OCI-LY1 (cell line): ENCODE measurements at regions not wholly inside any gene's neighbourhood (a gene's known extent, or its start where the extent isn't known, plus 50 kb on each side); places are given as distances from the start of the nearest gene placed in this dataset.

ENCODE experiments used
- EZH2 ChIP-seq: fragments of 200-600 bp; sonication (generic), shearing (Covaris generic); IDR thresholded peaks from 2 replicates; pipeline ENCODE4 v1.8.0; 2017; ENCODE audit warnings: borderline replicate concordance, mixed run types, mild to moderate bottlenecking, antibody characterized with exemption, low read length, moderate library complexity, mixed read lengths
- TF ChIP-seq, protein P1 (sequence below): fragments of 200-600 bp; sonication (generic), shearing (Covaris generic); IDR thresholded peaks from 2 replicates; pipeline ENCODE4 v1.5.1; 2017; ENCODE audit warnings: mild to moderate bottlenecking, antibody characterized with exemption, low read length, moderate library complexity, mixed read lengths

DNA sequence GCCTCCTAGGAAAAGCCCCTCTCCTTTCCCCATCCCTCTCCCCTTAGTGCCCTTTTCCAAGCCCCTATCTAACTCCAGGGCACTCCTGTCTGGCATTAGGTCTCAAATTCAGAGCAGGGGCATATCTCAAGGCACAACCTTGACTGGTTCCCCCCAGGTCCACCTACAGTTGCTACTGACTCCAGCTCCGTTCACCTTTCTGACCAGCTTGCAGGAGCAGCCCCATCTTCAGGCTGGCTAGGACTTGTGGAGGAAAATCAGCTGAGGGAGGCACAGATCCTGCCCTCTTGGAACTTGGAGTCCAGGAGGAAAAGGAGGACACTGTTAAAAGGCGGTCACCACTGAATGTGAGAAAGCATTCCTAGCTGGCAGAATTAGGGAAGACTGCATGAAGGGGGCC, 152.4 kb downstream of the ZFP36L2 start:
- TF ChIP-seq, protein P1, sequence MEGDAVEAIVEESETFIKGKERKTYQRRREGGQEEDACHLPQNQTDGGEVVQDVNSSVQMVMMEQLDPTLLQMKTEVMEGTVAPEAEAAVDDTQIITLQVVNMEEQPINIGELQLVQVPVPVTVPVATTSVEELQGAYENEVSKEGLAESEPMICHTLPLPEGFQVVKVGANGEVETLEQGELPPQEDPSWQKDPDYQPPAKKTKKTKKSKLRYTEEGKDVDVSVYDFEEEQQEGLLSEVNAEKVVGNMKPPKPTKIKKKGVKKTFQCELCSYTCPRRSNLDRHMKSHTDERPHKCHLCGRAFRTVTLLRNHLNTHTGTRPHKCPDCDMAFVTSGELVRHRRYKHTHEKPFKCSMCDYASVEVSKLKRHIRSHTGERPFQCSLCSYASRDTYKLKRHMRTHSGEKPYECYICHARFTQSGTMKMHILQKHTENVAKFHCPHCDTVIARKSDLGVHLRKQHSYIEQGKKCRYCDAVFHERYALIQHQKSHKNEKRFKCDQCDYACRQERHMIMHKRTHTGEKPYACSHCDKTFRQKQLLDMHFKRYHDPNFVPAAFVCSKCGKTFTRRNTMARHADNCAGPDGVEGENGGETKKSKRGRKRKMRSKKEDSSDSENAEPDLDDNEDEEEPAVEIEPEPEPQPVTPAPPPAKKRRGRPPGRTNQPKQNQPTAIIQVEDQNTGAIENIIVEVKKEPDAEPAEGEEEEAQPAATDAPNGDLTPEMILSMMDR = no peak
- no peak for TF ChIP-seq EZH2
